Endothelial cell (in vitro differentiated cells): ENCODE measurements at regions not wholly inside any gene's neighbourhood (a gene's known extent, or its start where the extent isn't known, plus 50 kb on each side); places are given as distances from the start of the nearest gene placed in this dataset.
A peak's percentile ranks its signal among the peaks of the same experiment; 100 is the strongest.

ENCODE experiments used
- DNase-seq: peaks from one replicate; pipeline ENCODE4 v3.0.0; 2021; ENCODE audit warnings: low spot score
- H3K27ac Mint-ChIP-seq: one replicate; pipeline ENCODE4 v1.8.0; 2021; ENCODE audit warnings: mixed read lengths, inconsistent platforms; ENCODE audit not compliant: unreplicated experiment
- H3K27me3 Mint-ChIP-seq: one replicate; pipeline ENCODE4 v1.8.0; 2021; ENCODE audit warnings: mild to moderate bottlenecking, moderate library complexity, mixed read lengths, inconsistent platforms; ENCODE audit not compliant: unreplicated experiment
- H3K36me3 Mint-ChIP-seq: one replicate; pipeline ENCODE4 v1.8.0; 2021; ENCODE audit warnings: mild to moderate bottlenecking, low read depth, mixed read lengths, inconsistent platforms; ENCODE audit not compliant: unreplicated experiment
- H3K4me1 Mint-ChIP-seq: one replicate; pipeline ENCODE4 v1.8.0; 2021; ENCODE audit warnings: mild to moderate bottlenecking, mixed read lengths, inconsistent platforms; ENCODE audit not compliant: unreplicated experiment
- H3K4me3 Mint-ChIP-seq: one replicate; pipeline ENCODE4 v1.8.0; 2021; ENCODE audit warnings: mild to moderate bottlenecking, mixed read lengths, inconsistent platforms; ENCODE audit not compliant: unreplicated experiment
- H3K9me3 Mint-ChIP-seq: one replicate; pipeline ENCODE4 v1.8.0; 2021; ENCODE audit warnings: mixed read lengths, inconsistent platforms; ENCODE audit not compliant: unreplicated experiment
- CTCF ChIP-seq: fragments of 200-600 bp; sonication (generic); IDR thresholded peaks from one replicate; pipeline ENCODE4 v1.5.0; 2021; ENCODE audit warnings: antibody characterized with exemption; ENCODE audit not compliant: unreplicated experiment

GRCh38 chr1:222455188-222455879 is 92.6 kb downstream of the HHIPL2 start:
- Mint-ChIP-seq H3K36me3 (no peaks in the 10 kb centered on the region), H3K4me1 (no peaks in the 10 kb centered on the region), H3K9me3 (no peaks in the 10 kb centered on the region), H3K27me3 (peaks cover 4% of the 10 kb centered on the region), H3K4me3 (no peak overlapping the region), H3K27ac (no peak overlapping the region)
- peak; percentile 84 for DNase-seq
- peak; percentile 81 for TF ChIP-seq CTCF

GRCh38 chr1:222454782-222455181 is 93.1 kb downstream of the HHIPL2 start:
- peaks cover 1% of the 10 kb centered on the region for H3K27me3 Mint-ChIP-seq
- TF ChIP-seq CTCF: no peak
- no peak for DNase-seq
- H3K4me1 Mint-ChIP-seq: no peaks in the 10 kb centered on the region
- H3K27ac Mint-ChIP-seq: no peak overlapping the region
- no peaks in the 10 kb centered on the region for H3K9me3 Mint-ChIP-seq
- no peak overlapping the region for H3K4me3 Mint-ChIP-seq
- H3K36me3 Mint-ChIP-seq: no peaks in the 10 kb centered on the region

- Mint-ChIP-seq H3K27me3 (no peaks in the 10 kb centered on the region), H3K9me3 (no peaks in the 10 kb centered on the region), H3K4me1 (no peaks in the 10 kb centered on the region), H3K27ac (no peak overlapping the region), H3K4me3 (no peak overlapping the region), H3K36me3 (no peaks in the 10 kb centered on the region)
- TF ChIP-seq CTCF: no peak
- DNase-seq: no peak
Observed at GRCh38 chr1:222454186-222454585, 93.7 kb downstream of the HHIPL2 start.

- Mint-ChIP-seq H3K27me3 (no peaks in the 10 kb centered on the region), H3K27ac (no peak overlapping the region), H3K36me3 (no peaks in the 10 kb centered on the region), H3K4me3 (no peak overlapping the region), H3K4me1 (no peaks in the 10 kb centered on the region), H3K9me3 (no peaks in the 10 kb centered on the region)
- no peak for TF ChIP-seq CTCF
- no peak for DNase-seq
Observed at GRCh38 chr1:222452031-222452430, 95.9 kb downstream of the HHIPL2 start.

- Mint-ChIP-seq H3K4me3 (no peak overlapping the region), H3K36me3 (no peaks in the 10 kb centered on the region), H3K9me3 (no peaks in the 10 kb centered on the region), H3K4me1 (no peaks in the 10 kb centered on the region), H3K27ac (no peak overlapping the region), H3K27me3 (no peaks in the 10 kb centered on the region)
- no peak for TF ChIP-seq CTCF
- no peak for DNase-seq
Observed at GRCh38 chr1:222443566-222443965, 104.3 kb downstream of the HHIPL2 start.
